CD4-positive, CD25-positive, alpha-beta regulatory T cell (primary cell): ENCODE measurements at regions not wholly inside any gene's neighbourhood (a gene's known extent, or its start where the extent isn't known, plus 50 kb on each side); places are given as distances from the start of the nearest gene placed in this dataset.

Source experiments
- ATAC-seq, 2 donors: fragments of 150-1000 bp; cut with Tn5 transposase; one replicate each; pipeline ENCODE4 v1.10.0; 2021; ENCODE audit warnings: low read depth in 2 of 2, moderate number of reproducible peaks in 2 of 2, moderate library complexity in 1 of 2
- DNase-seq, 3 donors: peaks; one replicate each; pipeline versions ENCODE4 v3.0.0 to v3.0.0-alpha.2; 2012 to 2022; ENCODE audit warnings: mixed read lengths in 1 of 3
- H3K27ac ChIP-seq: one replicate; pipeline ENCODE4 v1.7.0; 2013; ENCODE audit warnings: mild to moderate bottlenecking, low read length; ENCODE audit not compliant: insufficient read depth, poor library complexity, severe bottlenecking
- H3K27me3 ChIP-seq: one replicate; pipeline ENCODE4 v1.7.0; 2013; ENCODE audit warnings: low read length; ENCODE audit not compliant: control insufficient read depth, insufficient read depth
- H3K36me3 ChIP-seq: one replicate; pipeline ENCODE4 v1.7.0; 2013; ENCODE audit warnings: mild to moderate bottlenecking, low read length, moderate library complexity; ENCODE audit not compliant: control insufficient read depth, insufficient read depth
- H3K4me1 ChIP-seq: 2 replicates; pipeline ENCODE4 v1.7.0; 2013; ENCODE audit warnings: mild to moderate bottlenecking, low read length; ENCODE audit not compliant: insufficient read depth, control insufficient read depth, poor library complexity, severe bottlenecking
- H3K4me3 ChIP-seq: one replicate; pipeline ENCODE4 v1.7.0; 2013; ENCODE audit warnings: low read depth, mild to moderate bottlenecking, low read length, moderate library complexity
- H3K9me3 ChIP-seq, 2 experiments: 1 replicate in 1 of 2; 2 replicates in 1 of 2; pipeline ENCODE4 v1.7.0; 2013; ENCODE audit warnings: low read length in 2 of 2, mild to moderate bottlenecking in 1 of 2, moderate library complexity in 1 of 2; ENCODE audit not compliant: control insufficient read depth in 2 of 2
- H3K27ac Mint-ChIP-seq, 3 donors: one replicate each; pipeline ENCODE4 v1.8.0; 2020 to 2022; ENCODE audit warnings: mild to moderate bottlenecking in 3 of 3, mixed read lengths in 3 of 3, moderate library complexity in 2 of 3
- H3K27me3 Mint-ChIP-seq: one replicate; pipeline ENCODE4 v1.8.0; 2022; ENCODE audit warnings: mild to moderate bottlenecking, mixed read lengths
- H3K36me3 Mint-ChIP-seq: one replicate; pipeline ENCODE4 v1.8.0; 2020; ENCODE audit warnings: mixed read lengths
- H3K4me1 Mint-ChIP-seq, 4 donors: one replicate each; pipeline ENCODE4 v1.8.0; 2020 to 2022; ENCODE audit warnings: mixed read lengths in 4 of 4, mild to moderate bottlenecking in 1 of 4
- H3K4me3 Mint-ChIP-seq, 4 donors: one replicate each; pipeline ENCODE4 v1.8.0; 2020 to 2022; ENCODE audit warnings: mild to moderate bottlenecking in 4 of 4, mixed read lengths in 4 of 4, moderate library complexity in 3 of 4
- H3K9me3 Mint-ChIP-seq, 7 donors: one replicate each; pipeline ENCODE4 v1.8.0; 2020 to 2022; ENCODE audit warnings: mixed read lengths in 7 of 7, mild to moderate bottlenecking in 3 of 7, moderate library complexity in 2 of 7

DNA sequence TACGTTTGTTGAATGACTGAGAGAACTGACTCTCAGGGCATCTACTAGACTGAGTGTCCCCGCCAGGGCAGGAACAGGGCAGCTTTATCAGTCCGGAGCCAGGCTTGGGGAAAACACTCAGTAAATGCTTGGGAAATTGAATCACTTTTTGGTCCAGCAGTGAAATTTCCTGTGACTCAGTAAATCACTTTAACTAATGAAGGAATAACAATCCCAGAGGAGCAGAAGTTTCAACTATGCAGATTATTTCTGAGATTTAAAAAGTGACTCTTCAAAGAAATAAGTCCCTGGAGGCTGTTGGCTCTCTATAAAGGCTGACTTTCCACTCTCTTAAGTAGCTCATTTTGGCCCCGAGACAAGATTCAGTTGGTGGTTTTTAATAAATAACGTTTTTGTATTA is 101.8 kb downstream of the FOXL1 start:
- H3K27me3 ChIP-seq: no peaks in the 10 kb centered on the region
- Mint-ChIP-seq H3K9me3 (peaks cover 0 to 7% (median 0%) of the 10 kb centered on the region in 7 donors), H3K27me3 (peaks cover 13% of the 10 kb centered on the region), H3K4me1 (peaks cover 0 to 5% (median 0%) of the 10 kb centered on the region in 4 donors), H3K4me3 (no peak overlapping the region), H3K27ac (no peak overlapping the region), H3K36me3 (no peaks in the 10 kb centered on the region)
- no peaks in the 10 kb centered on the region for H3K4me1 ChIP-seq
- DNase-seq (no peak), ATAC-seq (no peak)
- no peak overlapping the region for H3K27ac ChIP-seq
- no peaks in the 10 kb centered on the region for H3K36me3 ChIP-seq
- H3K4me3 ChIP-seq: no peak overlapping the region
- H3K9me3 ChIP-seq: no peaks in the 10 kb centered on the region

GRCh38 chr16:86680661-86681030 is 102.3 kb downstream of the FOXL1 start:
- Mint-ChIP-seq H3K36me3 (no peaks in the 10 kb centered on the region), H3K9me3 (peaks cover 0 to 7% (median 0%) of the 10 kb centered on the region in 7 donors), H3K4me3 (no peak overlapping the region), H3K4me1 (peaks cover 0 to 5% (median 0%) of the 10 kb centered on the region in 4 donors), H3K27me3 (peaks cover 13% of the 10 kb centered on the region), H3K27ac (peak overlapping the region in 1 of 3 donors; percentile 69)
- DNase-seq (no peak), ATAC-seq (no peak)
- Histone ChIP-seq H3K9me3 (no peaks in the 10 kb centered on the region), H3K4me3 (no peak overlapping the region), H3K27me3 (no peaks in the 10 kb centered on the region), H3K4me1 (no peaks in the 10 kb centered on the region), H3K36me3 (no peaks in the 10 kb centered on the region), H3K27ac (no peak overlapping the region)

GRCh38 chr16:86681031-86681756 is 102.8 kb downstream of the FOXL1 start:
- peaks cover 13% of the 10 kb centered on the region for H3K27me3 Mint-ChIP-seq
- no peaks in the 10 kb centered on the region for H3K36me3 Mint-ChIP-seq
- Histone ChIP-seq H3K27ac (no peak overlapping the region), H3K4me1 (no peaks in the 10 kb centered on the region), H3K4me3 (no peak overlapping the region), H3K36me3 (no peaks in the 10 kb centered on the region), H3K9me3 (no peaks in the 10 kb centered on the region), H3K27me3 (no peaks in the 10 kb centered on the region)
- no peak overlapping the region for H3K27ac Mint-ChIP-seq
- peaks cover 0 to 7% (median 0%) of the 10 kb centered on the region in 7 donors for H3K9me3 Mint-ChIP-seq
- DNase-seq: no peak
- no peak for ATAC-seq
- H3K4me3 Mint-ChIP-seq: no peak overlapping the region
- peaks cover 0 to 5% (median 0%) of the 10 kb centered on the region in 4 donors for H3K4me1 Mint-ChIP-seq

GRCh38 chr16:86681757-86682106 is 103.4 kb downstream of the FOXL1 start:
- Histone ChIP-seq H3K4me1 (no peaks in the 10 kb centered on the region), H3K36me3 (no peaks in the 10 kb centered on the region), H3K4me3 (no peak overlapping the region), H3K27ac (no peak overlapping the region), H3K27me3 (no peaks in the 10 kb centered on the region), H3K9me3 (no peaks in the 10 kb centered on the region)
- Mint-ChIP-seq H3K9me3 (peaks cover 0 to 7% (median 0%) of the 10 kb centered on the region in 7 donors), H3K4me1 (peaks cover 0 to 5% (median 0%) of the 10 kb centered on the region in 4 donors), H3K27me3 (peaks cover 13% of the 10 kb centered on the region), H3K27ac (no peak overlapping the region), H3K36me3 (no peaks in the 10 kb centered on the region), H3K4me3 (no peak overlapping the region)
- ATAC-seq (no peak), DNase-seq (no peak)

DNA sequence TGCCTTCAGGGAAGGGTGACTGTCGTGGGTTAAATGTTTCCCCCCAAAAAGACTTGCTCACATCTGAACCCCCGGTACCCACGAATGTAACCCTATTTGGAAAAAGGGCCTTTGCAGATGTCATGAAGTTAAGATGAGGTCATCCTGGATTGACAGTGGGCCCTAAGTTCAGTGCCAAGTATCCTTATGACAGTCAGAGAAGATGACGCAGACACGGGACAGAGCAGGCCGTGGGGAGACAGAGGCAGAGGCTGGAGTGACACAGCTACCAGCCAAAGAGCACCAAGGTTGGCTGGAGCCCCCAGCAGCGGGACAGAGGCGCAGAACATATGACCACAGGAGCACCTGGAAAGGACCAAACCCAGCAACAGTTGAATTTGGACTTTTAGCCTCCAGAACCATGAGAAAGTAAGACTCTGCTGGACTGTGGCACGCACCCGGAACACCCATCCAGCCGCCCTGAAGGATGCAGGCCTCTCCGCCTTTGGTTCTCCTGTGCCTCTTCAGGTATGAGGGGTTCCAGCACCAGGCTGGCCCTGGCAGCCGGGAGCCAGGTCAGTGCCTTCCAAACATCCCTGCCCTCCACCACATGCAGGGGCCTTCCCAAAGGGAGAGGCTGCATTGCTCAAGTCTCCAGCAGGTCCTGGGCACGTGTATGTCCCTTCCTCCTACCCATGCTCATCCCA is 104.0 kb downstream of the FOXL1 start:
- Mint-ChIP-seq H3K9me3 (peaks cover 0 to 7% (median 0%) of the 10 kb centered on the region in 7 donors), H3K4me1 (peaks cover 0 to 5% (median 0%) of the 10 kb centered on the region in 4 donors), H3K27me3 (peaks cover 17% of the 10 kb centered on the region), H3K27ac (no peak overlapping the region), H3K36me3 (no peaks in the 10 kb centered on the region), H3K4me3 (no peak overlapping the region)
- ATAC-seq (no peak), DNase-seq (no peak)
- Histone ChIP-seq H3K27me3 (no peaks in the 10 kb centered on the region), H3K9me3 (no peaks in the 10 kb centered on the region), H3K4me1 (no peaks in the 10 kb centered on the region), H3K27ac (no peak overlapping the region), H3K36me3 (no peaks in the 10 kb centered on the region), H3K4me3 (no peak overlapping the region)

GRCh38 chr16:86683441-86684194 is 105.3 kb downstream of the FOXL1 start:
- H3K4me1 Mint-ChIP-seq: peaks cover 0 to 5% (median 0%) of the 10 kb centered on the region in 4 donors
- no peaks in the 10 kb centered on the region for H3K36me3 Mint-ChIP-seq
- no peak overlapping the region for H3K4me3 Mint-ChIP-seq
- H3K27me3 Mint-ChIP-seq: peaks cover 17% of the 10 kb centered on the region
- Histone ChIP-seq H3K4me1 (no peaks in the 10 kb centered on the region), H3K9me3 (no peaks in the 10 kb centered on the region), H3K27me3 (no peaks in the 10 kb centered on the region), H3K27ac (no peak overlapping the region), H3K4me3 (no peak overlapping the region), H3K36me3 (no peaks in the 10 kb centered on the region)
- peaks cover 0 to 7% (median 0%) of the 10 kb centered on the region in 7 donors for H3K9me3 Mint-ChIP-seq
- ATAC-seq (no peak), DNase-seq (no peak)
- H3K27ac Mint-ChIP-seq: no peak overlapping the region

DNA sequence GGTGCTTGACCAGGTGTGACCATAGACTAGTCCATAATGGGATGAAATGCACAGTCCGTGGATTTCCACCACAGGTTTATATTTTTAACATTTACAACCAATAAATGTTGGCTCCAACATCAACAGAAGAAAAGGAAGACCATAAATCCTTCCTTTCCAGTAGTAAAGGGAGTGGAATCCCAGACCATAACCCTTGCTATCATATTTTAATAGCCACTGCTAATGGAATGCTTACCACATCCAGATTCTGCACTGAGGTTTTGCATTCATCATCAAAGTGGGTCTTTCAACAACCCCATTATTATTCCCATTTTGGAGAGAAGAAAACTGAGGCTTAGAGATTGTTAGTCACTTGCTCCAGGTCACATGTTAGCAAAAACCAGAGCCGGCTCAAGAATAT is 106.7 kb downstream of the FOXL1 start:
- H3K4me1 ChIP-seq: no peaks in the 10 kb centered on the region
- no peaks in the 10 kb centered on the region for H3K9me3 ChIP-seq
- H3K36me3 ChIP-seq: no peaks in the 10 kb centered on the region
- Mint-ChIP-seq H3K36me3 (no peaks in the 10 kb centered on the region), H3K4me3 (no peak overlapping the region), H3K27me3 (peaks cover 11% of the 10 kb centered on the region), H3K27ac (no peak overlapping the region), H3K4me1 (peaks cover 0 to 5% (median 0%) of the 10 kb centered on the region in 4 donors), H3K9me3 (peaks cover 0 to 6% (median 0%) of the 10 kb centered on the region in 7 donors)
- no peaks in the 10 kb centered on the region for H3K27me3 ChIP-seq
- no peak overlapping the region for H3K4me3 ChIP-seq
- DNase-seq: no peak
- no peak overlapping the region for H3K27ac ChIP-seq
- no peak for ATAC-seq
